Prostate gland (tissue), 2 donors: ENCODE measurements at regions not wholly inside any gene's neighbourhood (a gene's known extent, or its start where the extent isn't known, plus 50 kb on each side); places are given as distances from the start of the nearest gene placed in this dataset.

Experiments
- CTCF ChIP-seq, 4 experiments: fragments of 200-600 bp in 2 of 4; fragments of 450-650 bp in 2 of 4; sonication (generic) in 2 of 4; IDR thresholded peaks; 1 replicate in 3 of 4; 2 replicates in 1 of 4; pipeline ENCODE4 v1.5.1; 2016 to 2019; ENCODE audit warnings: antibody characterized with exemption in 4 of 4, mild to moderate bottlenecking in 2 of 4, moderate library complexity in 2 of 4
- POLR2A ChIP-seq: fragments of 450-650 bp; IDR thresholded peaks from one replicate; pipeline ENCODE4 v1.6.1; 2016; ENCODE audit warnings: antibody characterized with exemption, mild to moderate bottlenecking

- TF ChIP-seq CTCF (IDR thresholded peaks at IDR 0.05) (no peak), POLR2A (no peak)
Measured at GRCh38 chr2:168326572-168326971, 79.2 kb upstream of the STK39 start.
